ENCODE measurements at regions not wholly inside any gene's neighbourhood (a gene's known extent, or its start where the extent isn't known, plus 50 kb on each side); places are given as distances from the start of the nearest gene placed in this dataset.
"Not testable (repeated sequence)": the region's sequence is repeated elsewhere in the genome, so short reads cannot be mapped to it uniquely, and the experiment has no call there.

DNA sequence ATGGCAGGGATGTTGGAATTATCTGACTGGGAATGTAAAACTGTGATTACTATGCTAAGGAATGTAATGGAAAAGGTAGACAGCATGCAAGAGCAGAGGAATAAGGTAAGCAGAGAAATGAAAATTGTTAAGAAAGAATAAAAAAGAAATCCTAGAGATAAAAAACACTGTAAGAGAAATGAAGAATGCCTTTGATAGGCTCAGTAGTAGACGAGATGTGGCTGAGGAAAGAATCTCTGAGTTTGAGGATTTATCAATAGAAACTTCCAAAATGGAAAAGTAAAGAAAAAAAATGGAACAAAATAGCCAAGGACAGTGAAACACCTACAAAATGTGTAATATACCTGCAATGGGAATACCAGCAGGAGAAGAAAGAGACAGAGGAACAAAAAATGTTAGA, 468.5 kb upstream of the PIK3R1 start:
- no peak overlapping the region for H3K4me3 ChIP-seq (ENCODE audit: low read depth, low read length)

DNA sequence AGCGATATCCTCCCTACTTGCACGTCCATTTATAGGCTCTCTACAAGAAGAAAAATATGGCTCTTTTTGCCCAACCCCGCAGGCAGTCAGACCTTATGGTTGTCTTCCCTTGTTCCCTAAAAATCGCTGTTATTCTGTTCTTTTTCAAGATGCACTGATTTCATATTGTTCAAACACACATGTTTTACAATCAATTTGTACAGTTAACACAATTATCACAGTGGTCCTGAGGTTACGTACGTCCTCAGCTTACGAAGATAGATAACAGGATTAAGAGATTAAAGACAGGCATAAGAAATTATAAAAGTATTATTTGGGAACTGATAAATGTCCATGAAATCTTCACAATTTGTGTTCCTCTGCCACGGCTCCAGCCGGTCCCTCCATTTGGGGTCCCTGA, 468.9 kb upstream of the PIK3R1 start:
- not testable (repeated sequence) for DNase-seq (ENCODE audit: low read depth); H3K4me3 ChIP-seq (ENCODE audit: low read depth, low read length)

More for the DNA sequence above, 468.5 kb upstream of the PIK3R1 start:
- no peak for DNase-seq (ENCODE audit: low read depth)
- TF ChIP-seq, protein P1, sequence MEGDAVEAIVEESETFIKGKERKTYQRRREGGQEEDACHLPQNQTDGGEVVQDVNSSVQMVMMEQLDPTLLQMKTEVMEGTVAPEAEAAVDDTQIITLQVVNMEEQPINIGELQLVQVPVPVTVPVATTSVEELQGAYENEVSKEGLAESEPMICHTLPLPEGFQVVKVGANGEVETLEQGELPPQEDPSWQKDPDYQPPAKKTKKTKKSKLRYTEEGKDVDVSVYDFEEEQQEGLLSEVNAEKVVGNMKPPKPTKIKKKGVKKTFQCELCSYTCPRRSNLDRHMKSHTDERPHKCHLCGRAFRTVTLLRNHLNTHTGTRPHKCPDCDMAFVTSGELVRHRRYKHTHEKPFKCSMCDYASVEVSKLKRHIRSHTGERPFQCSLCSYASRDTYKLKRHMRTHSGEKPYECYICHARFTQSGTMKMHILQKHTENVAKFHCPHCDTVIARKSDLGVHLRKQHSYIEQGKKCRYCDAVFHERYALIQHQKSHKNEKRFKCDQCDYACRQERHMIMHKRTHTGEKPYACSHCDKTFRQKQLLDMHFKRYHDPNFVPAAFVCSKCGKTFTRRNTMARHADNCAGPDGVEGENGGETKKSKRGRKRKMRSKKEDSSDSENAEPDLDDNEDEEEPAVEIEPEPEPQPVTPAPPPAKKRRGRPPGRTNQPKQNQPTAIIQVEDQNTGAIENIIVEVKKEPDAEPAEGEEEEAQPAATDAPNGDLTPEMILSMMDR (IDR thresholded peaks at IDR 0.05; ENCODE audit: insufficient read depth, low read depth, low read length), result no peak

DNA sequence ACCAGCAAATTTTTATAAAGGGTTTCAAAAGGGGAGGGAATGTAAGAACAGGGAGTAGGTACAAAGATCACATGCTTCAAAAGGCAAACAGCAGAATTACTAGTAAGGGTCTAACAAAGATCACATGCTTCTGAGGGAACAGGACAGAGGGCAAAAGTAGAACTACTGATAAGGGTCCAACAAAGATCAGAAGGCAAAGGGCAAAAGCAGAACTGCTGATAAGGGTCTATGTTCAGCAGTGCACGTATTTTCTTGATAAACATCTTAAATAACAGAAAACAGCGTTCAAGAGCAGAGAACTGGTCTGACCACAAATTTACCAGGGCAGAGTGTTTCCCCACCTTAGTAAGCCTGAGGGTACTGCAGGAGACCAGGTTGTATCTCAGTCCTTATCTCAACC, 469.5 kb upstream of the PIK3R1 start:
- TF ChIP-seq, protein P1 (IDR thresholded peaks at IDR 0.05; ENCODE audit: insufficient read depth, low read depth, low read length), result no peak

DNA sequence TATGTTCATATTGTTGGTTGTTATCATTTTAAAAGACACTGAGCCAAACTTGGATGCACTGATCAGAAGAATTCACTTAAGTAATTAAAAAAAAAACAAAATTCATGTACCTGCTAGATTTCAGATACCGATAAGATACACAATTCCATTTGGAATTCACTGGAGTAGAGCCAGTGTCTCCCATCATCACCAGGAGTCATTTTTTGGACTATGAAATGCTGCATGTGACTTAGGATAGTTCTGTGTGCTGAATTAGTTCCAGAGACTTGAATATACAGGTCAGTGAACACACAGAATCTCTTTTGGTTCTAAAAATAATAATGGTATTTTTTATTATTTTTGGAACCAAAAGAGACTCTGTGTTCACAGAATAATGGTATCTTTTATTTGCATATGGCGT, 482.6 kb upstream of the PIK3R1 start:
- H3K4me3 ChIP-seq (ENCODE audit: low read depth, low read length), result no peak overlapping the region
- TF ChIP-seq, protein P1 (IDR thresholded peaks at IDR 0.05; ENCODE audit: insufficient read depth, low read depth, low read length), result no peak
- no peak for DNase-seq (ENCODE audit: low read depth)

More for the DNA sequence above, 469.5 kb upstream of the PIK3R1 start:
- no peak overlapping the region for H3K4me3 ChIP-seq (ENCODE audit: low read depth, low read length)
- no peak for DNase-seq (ENCODE audit: low read depth)

DNA sequence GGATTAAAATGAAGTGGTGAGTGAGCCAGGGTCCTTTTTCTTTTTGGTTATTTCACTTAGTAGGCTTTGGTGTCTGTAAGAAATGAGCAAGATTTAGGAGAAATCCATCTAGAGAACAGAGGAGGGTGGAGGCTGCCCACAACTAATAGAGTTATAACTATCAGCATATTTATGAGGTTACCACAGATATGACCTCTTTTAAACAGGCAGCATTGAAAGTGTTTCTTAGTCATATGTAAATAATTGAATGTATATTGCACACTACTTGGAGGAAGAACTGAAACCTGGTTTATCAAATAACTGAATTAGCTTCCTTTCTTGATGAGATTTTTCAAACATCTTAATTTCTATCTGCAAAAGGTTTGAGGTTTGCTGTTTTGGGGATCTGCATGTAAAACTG, 483.1 kb upstream of the PIK3R1 start:
- TF ChIP-seq, protein P1 (IDR thresholded peaks at IDR 0.05; ENCODE audit: insufficient read depth, low read depth, low read length), result no peak
- H3K4me3 ChIP-seq (ENCODE audit: low read depth, low read length), result no peak overlapping the region
- no peak for DNase-seq (ENCODE audit: low read depth)

DNA sequence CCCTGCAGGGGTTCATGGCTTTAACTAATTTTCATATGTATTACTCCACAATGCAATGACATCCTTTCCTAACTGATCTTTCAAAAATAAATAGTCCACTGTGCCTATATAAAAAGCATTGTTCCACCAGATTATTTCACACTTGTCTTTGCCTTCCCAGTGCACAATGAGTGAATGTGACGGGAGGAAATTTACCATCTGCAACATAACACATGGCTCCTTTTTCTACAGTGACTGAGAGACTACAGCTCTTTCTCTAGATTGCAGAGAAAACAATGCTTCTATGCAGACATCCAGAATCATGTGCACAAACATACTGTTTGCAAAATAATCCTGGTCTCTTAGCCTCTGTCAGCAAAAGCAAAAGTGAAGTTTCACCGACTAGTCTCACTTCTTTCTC, 483.7 kb upstream of the PIK3R1 start:
- TF ChIP-seq, protein P1 (IDR thresholded peaks at IDR 0.05; ENCODE audit: insufficient read depth, low read depth, low read length), result no peak
- H3K4me3 ChIP-seq (ENCODE audit: low read depth, low read length), result no peak overlapping the region
- DNase-seq (ENCODE audit: low read depth), result no peak

DNA sequence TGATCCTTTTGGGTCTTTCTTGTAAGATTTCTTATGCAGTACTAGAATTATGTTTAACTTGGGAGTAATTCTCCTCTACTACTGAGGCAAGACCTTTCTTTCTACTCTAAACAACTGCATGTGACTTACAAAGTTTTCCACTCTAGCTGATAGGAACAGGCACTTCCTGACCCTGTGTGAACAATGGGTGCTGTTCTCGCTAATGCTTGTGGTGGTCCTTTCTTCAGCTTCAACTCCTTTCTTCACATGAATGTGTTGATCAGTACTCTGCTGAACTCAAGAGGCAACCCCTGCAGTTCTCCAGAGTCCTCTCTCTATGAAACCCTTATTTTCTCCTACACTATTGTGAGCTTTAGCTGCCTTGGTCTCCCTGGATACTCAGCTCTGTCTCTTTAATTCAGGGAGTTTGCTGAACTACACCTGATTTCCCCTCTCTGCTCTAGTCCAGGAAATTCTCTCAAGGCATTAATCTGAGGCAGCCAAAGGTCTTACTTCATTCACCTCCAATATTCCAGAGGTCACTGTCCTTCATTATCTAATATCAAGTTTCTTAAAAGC, 484.6 kb upstream of the PIK3R1 start:
- no peak overlapping the region for H3K4me3 ChIP-seq (ENCODE audit: low read depth, low read length)
- TF ChIP-seq, protein P1 (IDR thresholded peaks at IDR 0.05; ENCODE audit: insufficient read depth, low read depth, low read length), result no peak
- no peak for DNase-seq (ENCODE audit: low read depth)
